ENCODE measurements at regions not wholly inside any gene's neighbourhood (a gene's known extent, or its start where the extent isn't known, plus 50 kb on each side); places are given as distances from the start of the nearest gene placed in this dataset.
"Not testable (repeated sequence)": the region's sequence is repeated elsewhere in the genome, so short reads cannot be mapped to it uniquely, and the experiment has no call there.

GRCh38 chr5:142402752-142403318, 78.0 kb upstream of the SPRY4 start:
- no peak for DNase-seq

- no peak for DNase-seq
Observed at GRCh38 chr5:142400415-142400814, 75.6 kb upstream of the SPRY4 start.

GRCh38 chr5:142399891-142400290, 75.1 kb upstream of the SPRY4 start:
- no peak for DNase-seq

GRCh38 chr5:142398730-142399055, 73.9 kb upstream of the SPRY4 start:
- no peak for DNase-seq

GRCh38 chr5:142398011-142398729, 73.3 kb upstream of the SPRY4 start:
- DNase-seq, result not testable (repeated sequence)

GRCh38 chr5:142397178-142397577, 72.4 kb upstream of the SPRY4 start:
- DNase-seq, result no peak

- no peak for DNase-seq
Observed at GRCh38 chr5:142396436-142397038, 71.7 kb upstream of the SPRY4 start.

GRCh38 chr5:142395334-142395733, 70.5 kb upstream of the SPRY4 start:
- no peak for DNase-seq

- no peak for DNase-seq
Observed at GRCh38 chr5:142391058-142391845, 66.4 kb upstream of the SPRY4 start.

- no peak for DNase-seq
Observed at GRCh38 chr5:142390334-142390733, 65.5 kb upstream of the SPRY4 start.

- peak; percentile 65 for DNase-seq
Observed at GRCh38 chr5:142388696-142389095, 63.9 kb upstream of the SPRY4 start.

GRCh38 chr5:142387024-142387682, 62.3 kb upstream of the SPRY4 start:
- DNase-seq, result no peak

- no peak for DNase-seq
Observed at GRCh38 chr5:142386137-142387023, 61.6 kb upstream of the SPRY4 start.

GRCh38 chr5:142385194-142385593, 60.4 kb upstream of the SPRY4 start:
- no peak for DNase-seq

- no peak for DNase-seq
Observed at GRCh38 chr5:142384014-142384413, 59.2 kb upstream of the SPRY4 start.

- DNase-seq, result no peak
Observed at GRCh38 chr5:142382186-142382585, 57.4 kb upstream of the SPRY4 start.

GRCh38 chr5:142378737-142379634, 54.2 kb upstream of the SPRY4 start:
- no peak for DNase-seq

- no peak for DNase-seq
Observed at GRCh38 chr5:142375944-142376411, 51.2 kb upstream of the SPRY4 start.

Data from SIG-M5 (cell line).